ENCODE measurements at regions not wholly inside any gene's neighbourhood (a gene's known extent, or its start where the extent isn't known, plus 50 kb on each side); places are given as distances from the start of the nearest gene placed in this dataset.

DNA sequence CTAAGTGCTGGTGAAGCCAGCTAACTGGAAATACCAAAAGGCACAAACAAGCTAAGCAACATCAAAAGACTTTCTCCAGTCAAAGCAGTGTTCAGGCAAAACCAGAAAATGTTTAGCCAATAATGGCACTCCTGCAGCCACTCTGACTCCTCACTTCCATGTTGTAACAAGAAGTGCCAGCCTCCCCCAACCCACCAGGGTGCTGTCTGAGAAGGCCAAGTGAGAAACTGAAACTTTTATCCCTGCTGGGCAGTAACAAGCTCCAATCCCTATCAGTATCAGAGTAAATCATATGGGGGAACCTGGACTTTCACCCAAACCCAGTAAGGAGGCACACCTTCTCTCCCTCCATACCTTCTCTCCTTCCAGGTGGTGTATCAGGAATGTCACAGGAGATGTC, 414.8 kb upstream of the NMUR2 start:
- ChIA-PET CTCF (no interaction called here), POLR2A (no interaction called here), RAD21 (ENCODE audit: low non-redundant PET in 1 of 2, low total read pairs in 2 of 2, uncharacterized antibody in 2 of 2, unreplicated experiment in 2 of 2) (no interaction called here)
- no peaks in the 10 kb centered on the region for H3K36me3 ChIP-seq (ENCODE audit: control insufficient read depth in 1 of 2, insufficient read depth in 2 of 2, low read length in 2 of 2)
- H3K4me3 ChIP-seq (replicated peaks in 1 of 2; ENCODE audit: low read depth in 1 of 2, low read length in 2 of 2), result no peak overlapping the region
- H3K9me2 ChIP-seq (ENCODE audit: insufficient read depth), result no peaks in the 10 kb centered on the region
- DNase-seq (ENCODE audit: low read depth, low spot score) (no peak), ATAC-seq (no peak)
- peaks cover 0 to 10% of the 10 kb centered on the region in 2 experiments; a peak in 2 of 4 replicates for H3K9me3 ChIP-seq (ENCODE audit: control insufficient read depth in 1 of 2, insufficient read depth in 1 of 2, low read depth in 1 of 2, low read length in 2 of 2)
- TF ChIP-seq, protein P1, sequence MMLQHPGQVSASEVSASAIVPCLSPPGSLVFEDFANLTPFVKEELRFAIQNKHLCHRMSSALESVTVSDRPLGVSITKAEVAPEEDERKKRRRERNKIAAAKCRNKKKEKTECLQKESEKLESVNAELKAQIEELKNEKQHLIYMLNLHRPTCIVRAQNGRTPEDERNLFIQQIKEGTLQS (IDR thresholded peaks at IDR 0.05), result no peak
- no peak for TF ChIP-seq POLR2AphosphoS5 (IDR thresholded peaks at IDR 0.05; ENCODE audit: low read depth, low read length)
- TF ChIP-seq YY1 (IDR thresholded peaks at IDR 0.05; ENCODE audit: extremely low read depth, insufficient replicate concordance, low read depth, low read length), result no peak
- TF ChIP-seq FOSL1 (IDR thresholded peaks at IDR 0.05; ENCODE audit: low read depth), result no peak
- TF ChIP-seq SP1 (IDR thresholded peaks at IDR 0.05; ENCODE audit: low read depth), result no peak
- TF ChIP-seq ZNF274 (IDR thresholded peaks at IDR 0.05; ENCODE audit: low read depth, low read length), result no peak
- no peak for TF ChIP-seq SRF (IDR thresholded peaks at IDR 0.05; ENCODE audit: low read depth)
- no peak for TF ChIP-seq TCF7L2 (IDR thresholded peaks at IDR 0.05; ENCODE audit: borderline replicate concordance, extremely low read depth, insufficient read depth, insufficient read length)
- TF ChIP-seq, protein P2, sequence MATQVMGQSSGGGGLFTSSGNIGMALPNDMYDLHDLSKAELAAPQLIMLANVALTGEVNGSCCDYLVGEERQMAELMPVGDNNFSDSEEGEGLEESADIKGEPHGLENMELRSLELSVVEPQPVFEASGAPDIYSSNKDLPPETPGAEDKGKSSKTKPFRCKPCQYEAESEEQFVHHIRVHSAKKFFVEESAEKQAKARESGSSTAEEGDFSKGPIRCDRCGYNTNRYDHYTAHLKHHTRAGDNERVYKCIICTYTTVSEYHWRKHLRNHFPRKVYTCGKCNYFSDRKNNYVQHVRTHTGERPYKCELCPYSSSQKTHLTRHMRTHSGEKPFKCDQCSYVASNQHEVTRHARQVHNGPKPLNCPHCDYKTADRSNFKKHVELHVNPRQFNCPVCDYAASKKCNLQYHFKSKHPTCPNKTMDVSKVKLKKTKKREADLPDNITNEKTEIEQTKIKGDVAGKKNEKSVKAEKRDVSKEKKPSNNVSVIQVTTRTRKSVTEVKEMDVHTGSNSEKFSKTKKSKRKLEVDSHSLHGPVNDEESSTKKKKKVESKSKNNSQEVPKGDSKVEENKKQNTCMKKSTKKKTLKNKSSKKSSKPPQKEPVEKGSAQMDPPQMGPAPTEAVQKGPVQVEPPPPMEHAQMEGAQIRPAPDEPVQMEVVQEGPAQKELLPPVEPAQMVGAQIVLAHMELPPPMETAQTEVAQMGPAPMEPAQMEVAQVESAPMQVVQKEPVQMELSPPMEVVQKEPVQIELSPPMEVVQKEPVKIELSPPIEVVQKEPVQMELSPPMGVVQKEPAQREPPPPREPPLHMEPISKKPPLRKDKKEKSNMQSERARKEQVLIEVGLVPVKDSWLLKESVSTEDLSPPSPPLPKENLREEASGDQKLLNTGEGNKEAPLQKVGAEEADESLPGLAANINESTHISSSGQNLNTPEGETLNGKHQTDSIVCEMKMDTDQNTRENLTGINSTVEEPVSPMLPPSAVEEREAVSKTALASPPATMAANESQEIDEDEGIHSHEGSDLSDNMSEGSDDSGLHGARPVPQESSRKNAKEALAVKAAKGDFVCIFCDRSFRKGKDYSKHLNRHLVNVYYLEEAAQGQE (IDR thresholded peaks at IDR 0.05; ENCODE audit: low read depth), result no peak
- TF ChIP-seq, protein P3, sequence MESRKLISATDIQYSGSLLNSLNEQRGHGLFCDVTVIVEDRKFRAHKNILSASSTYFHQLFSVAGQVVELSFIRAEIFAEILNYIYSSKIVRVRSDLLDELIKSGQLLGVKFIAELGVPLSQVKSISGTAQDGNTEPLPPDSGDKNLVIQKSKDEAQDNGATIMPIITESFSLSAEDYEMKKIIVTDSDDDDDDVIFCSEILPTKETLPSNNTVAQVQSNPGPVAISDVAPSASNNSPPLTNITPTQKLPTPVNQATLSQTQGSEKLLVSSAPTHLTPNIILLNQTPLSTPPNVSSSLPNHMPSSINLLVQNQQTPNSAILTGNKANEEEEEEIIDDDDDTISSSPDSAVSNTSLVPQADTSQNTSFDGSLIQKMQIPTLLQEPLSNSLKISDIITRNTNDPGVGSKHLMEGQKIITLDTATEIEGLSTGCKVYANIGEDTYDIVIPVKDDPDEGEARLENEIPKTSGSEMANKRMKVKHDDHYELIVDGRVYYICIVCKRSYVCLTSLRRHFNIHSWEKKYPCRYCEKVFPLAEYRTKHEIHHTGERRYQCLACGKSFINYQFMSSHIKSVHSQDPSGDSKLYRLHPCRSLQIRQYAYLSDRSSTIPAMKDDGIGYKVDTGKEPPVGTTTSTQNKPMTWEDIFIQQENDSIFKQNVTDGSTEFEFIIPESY (IDR thresholded peaks at IDR 0.05; ENCODE audit: extremely low read depth, insufficient replicate concordance, low read length), result no peak
- no peak for TF ChIP-seq JUND (IDR thresholded peaks at IDR 0.05)
- no peak for TF ChIP-seq CEBPB (IDR thresholded peaks at IDR 0.05; ENCODE audit: low read depth)
- no peak for TF ChIP-seq ZFX (IDR thresholded peaks at IDR 0.05)
- no peak for TF ChIP-seq RAD21 (IDR thresholded peaks at IDR 0.05; ENCODE audit: low read depth)
- TF ChIP-seq, protein P4, sequence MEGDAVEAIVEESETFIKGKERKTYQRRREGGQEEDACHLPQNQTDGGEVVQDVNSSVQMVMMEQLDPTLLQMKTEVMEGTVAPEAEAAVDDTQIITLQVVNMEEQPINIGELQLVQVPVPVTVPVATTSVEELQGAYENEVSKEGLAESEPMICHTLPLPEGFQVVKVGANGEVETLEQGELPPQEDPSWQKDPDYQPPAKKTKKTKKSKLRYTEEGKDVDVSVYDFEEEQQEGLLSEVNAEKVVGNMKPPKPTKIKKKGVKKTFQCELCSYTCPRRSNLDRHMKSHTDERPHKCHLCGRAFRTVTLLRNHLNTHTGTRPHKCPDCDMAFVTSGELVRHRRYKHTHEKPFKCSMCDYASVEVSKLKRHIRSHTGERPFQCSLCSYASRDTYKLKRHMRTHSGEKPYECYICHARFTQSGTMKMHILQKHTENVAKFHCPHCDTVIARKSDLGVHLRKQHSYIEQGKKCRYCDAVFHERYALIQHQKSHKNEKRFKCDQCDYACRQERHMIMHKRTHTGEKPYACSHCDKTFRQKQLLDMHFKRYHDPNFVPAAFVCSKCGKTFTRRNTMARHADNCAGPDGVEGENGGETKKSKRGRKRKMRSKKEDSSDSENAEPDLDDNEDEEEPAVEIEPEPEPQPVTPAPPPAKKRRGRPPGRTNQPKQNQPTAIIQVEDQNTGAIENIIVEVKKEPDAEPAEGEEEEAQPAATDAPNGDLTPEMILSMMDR (IDR thresholded peaks at IDR 0.05 in 2 of 3, conservative IDR thresholded peaks at IDR 0.05 in 1 of 3; ENCODE audit: borderline replicate concordance in 1 of 3, insufficient read depth in 1 of 3, low read depth in 2 of 3, low read length in 2 of 3), result no peak
- TF ChIP-seq, protein P5, sequence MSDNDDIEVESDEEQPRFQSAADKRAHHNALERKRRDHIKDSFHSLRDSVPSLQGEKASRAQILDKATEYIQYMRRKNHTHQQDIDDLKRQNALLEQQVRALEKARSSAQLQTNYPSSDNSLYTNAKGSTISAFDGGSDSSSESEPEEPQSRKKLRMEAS (IDR thresholded peaks at IDR 0.05), result no peak
- no peak for TF ChIP-seq ELF1 (IDR thresholded peaks at IDR 0.05; ENCODE audit: borderline replicate concordance, low read depth)
- no peak for TF ChIP-seq SIN3A (IDR thresholded peaks at IDR 0.05; ENCODE audit: low read depth)
- H3K79me2 ChIP-seq (ENCODE audit: insufficient read depth, low read length), result no peaks in the 10 kb centered on the region
- no peak overlapping the region for H3K9ac ChIP-seq (ENCODE audit: low read length)
- no peak overlapping the region for H2AFZ ChIP-seq (ENCODE audit: low read depth, low read length, poor library complexity, severe bottlenecking)
- no peak overlapping the region for H3K27ac ChIP-seq (ENCODE audit: low read depth, low read length)
- no peaks in the 10 kb centered on the region for H4K20me1 ChIP-seq (ENCODE audit: insufficient read depth)
- no TSS peak for BruUV-seq (replicated peaks)
- H3K4me2 ChIP-seq (ENCODE audit: low read length), result no peak overlapping the region
- intact Hi-C loops (cut with micrococcal nuclease), result no loop called here
- no peaks in the 10 kb centered on the region for H3K4me1 ChIP-seq (ENCODE audit: control insufficient read depth in 1 of 2, insufficient read depth in 2 of 2, low read length in 2 of 2)
- H3K27me3 ChIP-seq (ENCODE audit: insufficient read depth, low read length), result no peaks in the 10 kb centered on the region
